HepG2 (cell line): ENCODE measurements at regions not wholly inside any gene's neighbourhood (a gene's known extent, or its start where the extent isn't known, plus 50 kb on each side); places are given as distances from the start of the nearest gene placed in this dataset.

Experiments
- AHR ChIP-seq: IDR thresholded peaks from 2 replicates; pipeline ENCODE4 v1.6.1; 2018; ENCODE audit warnings: missing genetic modification reagents, missing compliant biosample characterization
- BCL6 ChIP-seq: IDR thresholded peaks from 2 replicates; pipeline ENCODE4 v1.6.1; 2016; ENCODE audit warnings: missing genetic modification reagents, missing compliant biosample characterization
- CENPX ChIP-seq: sonication (generic); formaldehyde crosslinking; IDR thresholded peaks from 2 replicates; pipeline ENCODE4 v1.9.0; 2021; ENCODE audit warnings: mild to moderate bottlenecking, missing genetic modification reagents, moderate library complexity
- FLYWCH1 ChIP-seq: sonication (generic); formaldehyde crosslinking; IDR thresholded peaks from 2 replicates; pipeline ENCODE4 v1.8.1; 2023; ENCODE audit warnings: mild to moderate bottlenecking, missing genetic modification reagents
- HMGA1 ChIP-seq: sonication (generic); formaldehyde crosslinking; conservative IDR thresholded peaks from 2 replicates; pipeline ENCODE4 v1.4.0; 2020; ENCODE audit warnings: missing genetic modification reagents
- HNF4A ChIP-seq: sonication (generic); formaldehyde crosslinking; IDR thresholded peaks from 2 replicates; pipeline ENCODE4 v1.4.0; 2020; ENCODE audit warnings: missing genetic modification reagents
- KDM4B ChIP-seq: sonication (generic); formaldehyde crosslinking; IDR thresholded peaks from 2 replicates; pipeline ENCODE4 v1.4.0; 2020; ENCODE audit warnings: missing genetic modification reagents
- MEIS2 ChIP-seq: sonication (generic); formaldehyde crosslinking; IDR thresholded peaks from 2 replicates; pipeline ENCODE4 v1.9.0; 2021; ENCODE audit warnings: mild to moderate bottlenecking, missing genetic modification reagents
- TP53 ChIP-seq: sonication (generic); formaldehyde crosslinking; conservative IDR thresholded peaks from 2 replicates; pipeline ENCODE4 v1.4.0; 2020; ENCODE audit warnings: missing genetic modification reagents
- ZBTB7B ChIP-seq: sonication (generic); formaldehyde crosslinking; IDR thresholded peaks from 2 replicates; pipeline ENCODE4 v1.4.0; 2020; ENCODE audit warnings: missing genetic modification reagents
- ZFP36 ChIP-seq: fragments of 150-350 bp; IDR thresholded peaks from 2 replicates; pipeline ENCODE4 v1.6.1; 2018; ENCODE audit warnings: borderline replicate concordance, low read length, low read depth; ENCODE audit not compliant: partially characterized antibody
- ZNF160 ChIP-seq: sonication (generic); formaldehyde crosslinking; IDR thresholded peaks from 2 replicates; pipeline ENCODE4 v1.8.0; 2022; ENCODE audit warnings: mild to moderate bottlenecking, inconsistent platforms, missing genetic modification reagents
- ZNF460 ChIP-seq: sonication (generic); formaldehyde crosslinking; IDR thresholded peaks from 2 replicates; pipeline ENCODE4 v1.5.1; 2020; ENCODE audit warnings: missing genetic modification reagents, mild to moderate bottlenecking, borderline replicate concordance
- ZNF614 ChIP-seq: IDR thresholded peaks from 2 replicates; pipeline ENCODE4 v1.6.1; 2018; ENCODE audit warnings: missing biosample characterization, missing genetic modification reagents, inconsistent platforms, borderline replicate concordance
- ZNF674 ChIP-seq: sonication (generic); formaldehyde crosslinking; IDR thresholded peaks from 2 replicates; pipeline ENCODE4 v1.5.0; 2020; ENCODE audit warnings: low read depth, mild to moderate bottlenecking, missing genetic modification reagents
- ZNF879 ChIP-seq: sonication (generic); formaldehyde crosslinking; IDR thresholded peaks from 2 replicates; pipeline ENCODE4 v1.8.1; 2023; ENCODE audit warnings: missing genetic modification reagents
- TF ChIP-seq, protein P1 (sequence below): IDR thresholded peaks from 2 replicates; pipeline ENCODE4 v1.6.1; 2016; ENCODE audit warnings: low read depth
- TF ChIP-seq, protein P2 (sequence below): sonication (generic); formaldehyde crosslinking; IDR thresholded peaks from 2 replicates; pipeline ENCODE4 v1.4.0; 2020; ENCODE audit warnings: missing genetic modification reagents
- TF ChIP-seq, protein P3 (sequence below): sonication (generic); formaldehyde crosslinking; IDR thresholded peaks from 2 replicates; pipeline ENCODE4 v1.4.0; 2020; ENCODE audit warnings: mild to moderate bottlenecking, missing genetic modification reagents

DNA sequence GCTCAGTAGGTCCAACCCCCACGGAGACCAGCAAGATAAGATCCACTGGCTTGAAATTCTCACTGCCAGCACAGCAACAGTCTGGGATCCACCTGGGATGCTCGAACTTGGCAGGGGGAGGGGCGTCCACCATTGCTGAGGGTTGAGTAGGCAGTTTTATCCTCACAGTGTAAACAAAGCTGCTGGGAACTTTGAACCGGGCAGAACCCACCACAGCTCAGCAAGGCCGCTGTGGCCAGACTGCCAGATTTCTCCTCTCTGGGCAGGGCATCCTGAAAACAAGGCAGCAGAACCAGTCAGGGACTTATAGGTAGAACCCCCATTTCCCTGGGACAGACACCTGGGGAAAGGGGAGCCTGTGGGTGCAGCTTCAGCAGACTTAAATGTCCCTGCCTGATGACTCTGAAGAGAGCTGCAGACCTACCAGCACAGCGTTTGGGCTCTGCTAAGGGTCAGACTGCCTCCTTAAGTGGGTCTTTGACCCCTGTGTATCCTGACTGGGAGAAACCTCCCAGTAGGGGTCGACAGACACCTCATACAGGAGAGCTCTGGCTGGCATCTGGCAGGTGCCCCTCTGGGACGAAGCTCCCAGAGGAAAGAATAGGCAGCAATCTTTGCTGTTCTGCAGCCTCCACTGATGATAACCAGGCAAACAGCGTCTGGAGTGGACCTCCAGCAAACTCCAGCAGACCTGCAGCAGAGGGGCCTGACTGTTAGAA, 782.4 kb upstream of the EYS start (continued):
- TF ChIP-seq ZNF614 (CRISPR knock-in tag) (peak; percentile 27; the same call in 1 of the 2 replicates), ZBTB7B (CRISPR knock-in tag) (peak; percentile 36; the same call in 1 of the 2 replicates), FLYWCH1 (CRISPR knock-in tag) (no peak), ZNF879 (no peak), TP53 (CRISPR knock-in tag) (no peak), ZNF160 (CRISPR knock-in tag) (no peak), KDM4B (no peak), BCL6 (CRISPR knock-in tag) (no peak), AHR (CRISPR knock-in tag) (no peak), HMGA1 (no peak), ZFP36 (no peak), ZNF674 (CRISPR knock-in tag) (0 out of 2 replicates have a peak, but pooled peaks have one; percentile 51), HNF4A (peak; percentile 87), ZNF460 (CRISPR knock-in tag) (no peak), MEIS2 (CRISPR knock-in tag) (0 out of 2 replicates have a peak, but pooled peaks have one; percentile 28), CENPX (CRISPR knock-in tag) (no peak)
- TF ChIP-seq, protein P1, sequence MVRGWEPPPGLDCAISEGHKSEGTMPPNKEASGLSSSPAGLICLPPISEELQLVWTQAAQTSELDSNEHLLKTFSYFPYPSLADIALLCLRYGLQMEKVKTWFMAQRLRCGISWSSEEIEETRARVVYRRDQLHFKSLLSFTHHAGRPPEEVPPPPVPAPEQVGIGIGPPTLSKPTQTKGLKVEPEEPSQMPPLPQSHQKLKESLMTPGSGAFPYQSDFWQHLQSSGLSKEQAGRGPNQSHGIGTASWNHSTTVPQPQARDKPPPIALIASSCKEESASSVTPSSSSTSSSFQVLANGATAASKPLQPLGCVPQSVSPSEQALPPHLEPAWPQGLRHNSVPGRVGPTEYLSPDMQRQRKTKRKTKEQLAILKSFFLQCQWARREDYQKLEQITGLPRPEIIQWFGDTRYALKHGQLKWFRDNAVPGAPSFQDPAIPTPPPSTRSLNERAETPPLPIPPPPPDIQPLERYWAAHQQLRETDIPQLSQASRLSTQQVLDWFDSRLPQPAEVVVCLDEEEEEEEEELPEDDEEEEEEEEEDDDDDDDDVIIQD (CRISPR knock-in tag), result 0 out of 2 replicates have a peak, but pooled peaks have one; percentile 32
- TF ChIP-seq, protein P2, sequence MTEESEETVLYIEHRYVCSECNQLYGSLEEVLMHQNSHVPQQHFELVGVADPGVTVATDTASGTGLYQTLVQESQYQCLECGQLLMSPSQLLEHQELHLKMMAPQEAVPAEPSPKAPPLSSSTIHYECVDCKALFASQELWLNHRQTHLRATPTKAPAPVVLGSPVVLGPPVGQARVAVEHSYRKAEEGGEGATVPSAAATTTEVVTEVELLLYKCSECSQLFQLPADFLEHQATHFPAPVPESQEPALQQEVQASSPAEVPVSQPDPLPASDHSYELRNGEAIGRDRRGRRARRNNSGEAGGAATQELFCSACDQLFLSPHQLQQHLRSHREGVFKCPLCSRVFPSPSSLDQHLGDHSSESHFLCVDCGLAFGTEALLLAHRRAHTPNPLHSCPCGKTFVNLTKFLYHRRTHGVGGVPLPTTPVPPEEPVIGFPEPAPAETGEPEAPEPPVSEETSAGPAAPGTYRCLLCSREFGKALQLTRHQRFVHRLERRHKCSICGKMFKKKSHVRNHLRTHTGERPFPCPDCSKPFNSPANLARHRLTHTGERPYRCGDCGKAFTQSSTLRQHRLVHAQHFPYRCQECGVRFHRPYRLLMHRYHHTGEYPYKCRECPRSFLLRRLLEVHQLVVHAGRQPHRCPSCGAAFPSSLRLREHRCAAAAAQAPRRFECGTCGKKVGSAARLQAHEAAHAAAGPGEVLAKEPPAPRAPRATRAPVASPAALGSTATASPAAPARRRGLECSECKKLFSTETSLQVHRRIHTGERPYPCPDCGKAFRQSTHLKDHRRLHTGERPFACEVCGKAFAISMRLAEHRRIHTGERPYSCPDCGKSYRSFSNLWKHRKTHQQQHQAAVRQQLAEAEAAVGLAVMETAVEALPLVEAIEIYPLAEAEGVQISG, result peak; percentile 68
- TF ChIP-seq, protein P3, sequence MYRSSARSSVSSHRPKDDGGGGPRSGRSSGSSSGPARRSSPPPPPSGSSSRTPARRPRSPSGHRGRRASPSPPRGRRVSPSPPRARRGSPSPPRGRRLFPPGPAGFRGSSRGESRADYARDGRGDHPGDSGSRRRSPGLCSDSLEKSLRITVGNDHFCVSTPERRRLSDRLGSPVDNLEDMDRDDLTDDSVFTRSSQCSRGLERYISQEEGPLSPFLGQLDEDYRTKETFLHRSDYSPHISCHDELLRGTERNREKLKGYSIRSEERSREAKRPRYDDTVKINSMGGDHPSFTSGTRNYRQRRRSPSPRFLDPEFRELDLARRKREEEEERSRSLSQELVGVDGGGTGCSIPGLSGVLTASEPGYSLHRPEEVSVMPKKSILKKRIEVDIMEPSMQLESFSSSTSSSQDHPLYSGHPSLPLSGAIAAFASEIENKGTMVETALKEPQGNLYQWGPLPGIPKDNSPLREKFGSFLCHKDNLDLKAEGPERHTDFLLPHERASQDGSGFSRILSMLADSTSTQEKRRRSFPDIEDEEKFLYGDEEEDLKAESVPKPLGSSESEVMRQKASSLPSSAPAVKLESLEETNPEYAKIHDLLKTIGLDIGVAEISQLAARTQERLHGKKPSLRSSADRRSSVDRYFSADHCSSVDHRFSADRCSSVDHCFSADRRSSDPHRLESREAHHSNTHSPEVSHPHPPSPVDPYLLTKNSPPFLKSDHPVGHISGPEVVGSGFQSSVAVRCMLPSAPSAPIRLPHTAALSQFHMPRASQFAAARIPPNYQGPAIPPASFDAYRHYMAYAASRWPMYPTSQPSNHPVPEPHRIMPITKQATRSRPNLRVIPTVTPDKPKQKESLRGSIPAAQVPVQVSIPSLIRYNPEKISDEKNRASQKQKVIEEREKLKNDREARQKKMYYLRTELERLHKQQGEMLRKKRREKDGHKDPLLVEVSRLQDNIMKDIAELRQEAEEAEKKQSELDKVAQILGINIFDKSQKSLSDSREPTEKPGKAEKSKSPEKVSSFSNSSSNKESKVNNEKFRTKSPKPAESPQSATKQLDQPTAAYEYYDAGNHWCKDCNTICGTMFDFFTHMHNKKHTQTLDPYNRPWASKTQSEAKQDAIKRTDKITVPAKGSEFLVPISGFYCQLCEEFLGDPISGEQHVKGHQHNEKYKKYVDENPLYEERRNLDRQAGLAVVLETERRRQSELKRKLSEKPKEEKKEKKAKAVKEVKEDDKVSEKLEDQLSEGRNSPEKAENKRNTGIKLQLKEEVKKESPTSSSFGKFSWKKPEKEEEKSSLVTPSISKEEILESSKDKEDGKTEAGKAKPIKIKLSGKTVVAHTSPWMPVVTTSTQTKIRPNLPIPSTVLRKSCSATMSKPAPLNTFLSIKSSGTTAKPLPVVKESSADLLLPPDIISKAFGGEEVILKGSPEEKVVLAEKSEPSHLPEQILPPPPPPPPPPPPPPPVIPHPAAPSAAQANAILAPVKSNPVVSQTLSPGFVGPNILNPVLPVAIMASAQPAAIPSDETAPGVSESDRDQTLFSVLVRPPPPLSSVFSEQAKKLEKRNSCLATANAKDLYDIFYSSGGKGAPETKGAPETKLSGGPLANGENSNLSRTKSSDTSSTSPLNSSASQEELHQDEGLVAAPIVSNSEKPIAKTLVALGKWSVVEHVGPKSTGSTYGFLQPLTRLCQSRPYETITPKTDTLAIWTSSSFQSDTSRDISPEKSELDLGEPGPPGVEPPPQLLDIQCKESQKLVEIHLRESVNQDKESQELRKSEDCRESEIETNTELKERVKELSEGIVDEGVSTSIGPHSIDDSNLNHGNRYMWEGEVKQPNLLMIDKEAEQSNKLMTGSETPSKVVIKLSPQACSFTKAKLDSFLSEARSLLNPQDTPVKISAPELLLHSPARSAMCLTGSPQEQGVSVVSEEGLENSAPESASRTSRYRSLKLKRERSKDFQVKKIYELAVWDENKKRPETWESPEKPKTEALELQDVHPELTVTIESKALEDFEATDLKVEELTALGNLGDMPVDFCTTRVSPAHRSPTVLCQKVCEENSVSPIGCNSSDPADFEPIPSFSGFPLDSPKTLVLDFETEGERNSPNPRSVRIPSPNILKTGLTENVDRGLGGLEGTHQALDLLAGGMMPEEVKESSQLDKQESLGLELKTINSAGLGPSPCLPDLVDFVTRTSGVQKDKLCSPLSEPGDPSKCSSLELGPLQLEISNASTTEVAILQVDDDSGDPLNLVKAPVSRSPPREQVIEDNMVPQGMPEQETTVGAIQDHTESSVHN (CRISPR knock-in tag), result no peak
